Testis (tissue), 2 donors: ENCODE measurements at regions not wholly inside any gene's neighbourhood (a gene's known extent, or its start where the extent isn't known, plus 50 kb on each side); places are given as distances from the start of the nearest gene placed in this dataset.

ENCODE experiments used
- DNase-seq: peaks from one replicate; pipeline ENCODE4 v3.0.0-alpha.2; 2019
- H3K27ac ChIP-seq, 2 donors: fragments of 200-600 bp; sonication (generic); one replicate each; pipeline ENCODE4 v1.5.1; 2019
- H3K27me3 ChIP-seq: fragments of 200-600 bp; sonication (generic); one replicate; pipeline ENCODE4 v1.5.1; 2019
- H3K36me3 ChIP-seq: fragments of 200-600 bp; sonication (generic); one replicate; pipeline ENCODE4 v1.5.1; 2017; ENCODE audit warnings: low read depth; ENCODE audit errors: missing control alignments
- H3K4me1 ChIP-seq: fragments of 200-600 bp; sonication (generic); one replicate; pipeline ENCODE4 v1.5.1; 2019
- H3K4me3 ChIP-seq, 2 donors: fragments of 200-600 bp; sonication (generic); one replicate each; pipeline ENCODE4 v1.5.1; 2017 to 2019
- H3K9me3 ChIP-seq: fragments of 200-600 bp; sonication (generic); one replicate; pipeline ENCODE4 v1.5.1; 2017
- POLR2A ChIP-seq: fragments of 450-650 bp; IDR thresholded peaks from one replicate; pipeline ENCODE4 v1.6.1; 2017; ENCODE audit warnings: antibody characterized with exemption, mild to moderate bottlenecking, moderate library complexity
- WGBS, 2 donors: methylation state at CpG; one replicate each; pipeline ENCODE4 v1.1.5; 2018; 5-methylcytosine and 5-hydroxymethylcytosine counted together
- intact Hi-C: fragments of 100-400 bp; cut with DNase I; formaldehyde crosslinking; loops from one replicate; pipeline ENCODE4 v1.15.1; 2023; ENCODE audit warnings: low total_unique reads
- TF ChIP-seq, protein P1 (sequence below), 3 experiments: fragments of 450-650 bp in 2 of 3; fragments of 200-600 bp in 1 of 3; sonication (generic) in 1 of 3; IDR thresholded peaks; one replicate each; pipeline ENCODE4 v1.5.1; 2016 to 2019; ENCODE audit warnings: antibody characterized with exemption in 3 of 3, mild to moderate bottlenecking in 2 of 3, moderate library complexity in 1 of 3

DNA sequence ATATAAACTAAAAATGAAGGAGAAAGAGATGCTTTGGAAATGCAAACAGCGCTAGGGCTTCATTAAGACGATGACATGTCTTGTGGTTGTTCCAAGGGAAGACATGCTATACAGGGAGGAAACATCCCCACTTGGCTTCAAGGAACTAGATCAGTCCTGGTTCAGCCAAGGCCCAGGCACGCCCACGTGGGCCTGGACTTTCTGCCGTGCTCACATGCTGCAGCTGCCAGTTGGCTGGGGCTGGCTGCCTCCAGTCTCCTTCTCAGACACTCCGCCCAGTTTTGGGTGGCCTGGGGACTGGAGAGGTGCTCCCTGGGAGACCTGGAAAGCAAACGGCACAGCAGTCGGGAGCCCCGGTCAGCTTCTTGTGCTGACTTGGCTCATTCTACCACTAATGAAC, 109.6 kb downstream of the GLI2 start:
- peak; percentile 89 for DNase-seq
- TF ChIP-seq, protein P1, sequence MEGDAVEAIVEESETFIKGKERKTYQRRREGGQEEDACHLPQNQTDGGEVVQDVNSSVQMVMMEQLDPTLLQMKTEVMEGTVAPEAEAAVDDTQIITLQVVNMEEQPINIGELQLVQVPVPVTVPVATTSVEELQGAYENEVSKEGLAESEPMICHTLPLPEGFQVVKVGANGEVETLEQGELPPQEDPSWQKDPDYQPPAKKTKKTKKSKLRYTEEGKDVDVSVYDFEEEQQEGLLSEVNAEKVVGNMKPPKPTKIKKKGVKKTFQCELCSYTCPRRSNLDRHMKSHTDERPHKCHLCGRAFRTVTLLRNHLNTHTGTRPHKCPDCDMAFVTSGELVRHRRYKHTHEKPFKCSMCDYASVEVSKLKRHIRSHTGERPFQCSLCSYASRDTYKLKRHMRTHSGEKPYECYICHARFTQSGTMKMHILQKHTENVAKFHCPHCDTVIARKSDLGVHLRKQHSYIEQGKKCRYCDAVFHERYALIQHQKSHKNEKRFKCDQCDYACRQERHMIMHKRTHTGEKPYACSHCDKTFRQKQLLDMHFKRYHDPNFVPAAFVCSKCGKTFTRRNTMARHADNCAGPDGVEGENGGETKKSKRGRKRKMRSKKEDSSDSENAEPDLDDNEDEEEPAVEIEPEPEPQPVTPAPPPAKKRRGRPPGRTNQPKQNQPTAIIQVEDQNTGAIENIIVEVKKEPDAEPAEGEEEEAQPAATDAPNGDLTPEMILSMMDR (IDR thresholded peaks at IDR 0.05), result no peak
- no peak for TF ChIP-seq POLR2A
- Histone ChIP-seq H3K36me3 (no peaks in the 10 kb centered on the region), H3K4me3 (no peak overlapping the region), H3K4me1 (peaks cover 48% of the 10 kb centered on the region), H3K9me3 (no peaks in the 10 kb centered on the region), H3K27ac (peak overlapping the region in 1 of 2 donors; percentile 27), H3K27me3 (no peaks in the 10 kb centered on the region)
- 48 to 64% methylated on average over 5 to 9 of the region's 9 CpGs for WGBS, 2 donors
- intact Hi-C loops, result no loop called here

DNA sequence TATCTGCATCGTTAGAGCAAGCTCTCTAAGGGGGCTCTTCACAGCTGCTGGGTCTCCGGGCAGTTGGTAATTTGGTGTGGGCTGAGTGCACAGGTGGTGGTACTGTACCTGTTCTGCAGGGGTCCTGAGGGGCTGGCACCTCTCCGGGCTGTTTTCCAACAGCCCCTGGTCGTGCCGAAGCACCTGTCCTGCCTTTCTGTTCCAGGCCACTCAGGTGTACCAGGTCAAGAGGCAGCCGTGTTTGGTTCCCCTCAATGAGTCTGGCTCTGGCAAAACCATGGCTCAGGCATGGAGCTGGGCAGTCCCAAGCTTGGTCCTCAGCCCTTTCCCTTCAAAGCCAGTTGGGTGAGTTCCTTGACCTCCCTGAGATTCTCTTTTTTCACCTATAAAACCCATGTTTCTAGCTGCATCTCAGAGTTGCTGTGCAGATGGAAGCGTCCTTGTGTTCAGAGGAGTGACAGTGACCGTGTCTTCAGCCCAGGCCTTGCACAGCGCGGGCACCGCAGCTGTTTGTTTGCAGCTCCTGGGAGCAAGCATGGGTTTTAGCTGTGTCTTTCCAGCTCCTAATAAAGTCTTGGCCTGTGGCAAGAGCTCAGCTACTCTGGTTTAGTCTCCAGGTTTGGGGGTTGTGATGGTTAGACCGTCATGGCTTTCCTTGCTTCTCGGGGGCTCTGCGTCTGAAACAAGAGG, 110.9 kb downstream of the GLI2 start:
- no peaks in the 10 kb centered on the region for H3K27me3 ChIP-seq
- intact Hi-C loops, result no loop called here
- H3K9me3 ChIP-seq, result no peaks in the 10 kb centered on the region
- TF ChIP-seq POLR2A, result no peak
- TF ChIP-seq, protein P1 (IDR thresholded peaks at IDR 0.05), result no peak
- H3K27ac ChIP-seq, result peak overlapping the region in 1 of 2 donors; percentile 44
- DNase-seq, result no peak
- peaks cover 48% of the 10 kb centered on the region for H3K4me1 ChIP-seq
- H3K36me3 ChIP-seq, result no peaks in the 10 kb centered on the region
- 73 to 77% methylated on average over 7 to 14 of the region's 14 CpGs for WGBS, 2 donors
- no peak overlapping the region for H3K4me3 ChIP-seq

DNA sequence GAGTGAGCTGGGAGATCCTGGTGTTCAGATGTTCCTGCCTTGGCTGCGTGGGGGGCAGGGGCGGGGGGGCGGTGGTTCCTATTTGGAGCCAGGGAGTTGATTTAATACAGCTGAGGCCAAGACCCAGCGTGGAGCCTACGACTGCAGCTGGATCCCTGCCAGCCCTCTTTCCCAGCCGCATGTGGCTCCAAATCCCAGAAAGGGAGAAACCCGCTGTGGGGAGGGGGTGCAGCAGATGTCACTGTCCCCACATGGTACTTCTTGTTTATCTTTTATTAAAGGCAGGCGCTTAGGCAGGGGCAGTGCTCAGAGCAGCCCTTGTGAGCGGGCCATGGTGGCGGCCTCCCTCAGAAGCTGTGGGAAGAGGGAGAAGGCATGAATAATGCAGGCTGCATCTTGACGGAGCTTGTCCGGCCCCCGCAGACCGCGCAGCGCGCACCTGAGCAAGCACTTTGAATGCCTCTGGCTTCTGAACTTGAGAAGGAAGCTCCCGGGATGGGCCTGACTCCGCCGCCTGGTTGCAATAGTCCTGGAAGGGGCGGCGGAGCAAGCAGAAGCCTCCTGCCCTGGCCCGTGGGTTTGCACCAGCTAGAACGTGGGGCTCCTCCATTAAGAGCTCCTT, 112.1 kb downstream of the GLI2 start:
- DNase-seq, result peak; percentile 56
- 32 to 59% methylated on average over 23 to 24 of the region's 24 CpGs for WGBS, 2 donors
- Histone ChIP-seq H3K4me3 (no peak overlapping the region), H3K9me3 (no peaks in the 10 kb centered on the region), H3K4me1 (peaks cover 40% of the 10 kb centered on the region), H3K27me3 (no peaks in the 10 kb centered on the region), H3K36me3 (no peaks in the 10 kb centered on the region), H3K27ac (no peak overlapping the region)
- intact Hi-C loops, result no loop called here
- TF ChIP-seq POLR2A, result no peak
- TF ChIP-seq, protein P1 (IDR thresholded peaks at IDR 0.05), result no peak

DNA sequence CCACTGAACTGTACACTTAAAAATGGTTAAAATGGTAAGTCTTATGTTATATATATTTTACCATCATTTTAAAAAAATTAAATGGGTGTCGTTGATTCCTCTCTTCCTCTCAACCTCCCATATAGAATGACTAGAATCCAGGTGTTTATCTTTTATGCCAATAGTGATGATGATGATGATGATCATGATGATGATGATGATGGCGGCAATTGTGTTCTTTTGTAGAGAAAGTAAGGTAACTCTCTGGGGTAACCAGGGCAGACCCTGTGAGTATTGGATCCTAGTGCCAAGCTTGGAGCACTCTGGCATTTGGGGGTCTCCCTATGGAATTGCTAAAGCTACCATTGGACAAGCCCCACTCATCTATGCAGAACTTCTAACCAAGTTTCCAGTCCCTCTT, 113.6 kb downstream of the GLI2 start:
- TF ChIP-seq POLR2A, result no peak
- TF ChIP-seq, protein P1 (IDR thresholded peaks at IDR 0.05), result no peak
- intact Hi-C loops, result no loop called here
- no peaks in the 10 kb centered on the region for H3K27me3 ChIP-seq
- no peaks in the 10 kb centered on the region for H3K36me3 ChIP-seq
- no peak overlapping the region for H3K27ac ChIP-seq
- H3K9me3 ChIP-seq, result no peaks in the 10 kb centered on the region
- 95 to 98% methylated on average over 2 of the region's 2 CpGs for whole genome bisulfite sequencing, 2 donors
- peaks cover 26% of the 10 kb centered on the region for H3K4me1 ChIP-seq
- no peak overlapping the region for H3K4me3 ChIP-seq
- no peak for DNase-seq

DNA sequence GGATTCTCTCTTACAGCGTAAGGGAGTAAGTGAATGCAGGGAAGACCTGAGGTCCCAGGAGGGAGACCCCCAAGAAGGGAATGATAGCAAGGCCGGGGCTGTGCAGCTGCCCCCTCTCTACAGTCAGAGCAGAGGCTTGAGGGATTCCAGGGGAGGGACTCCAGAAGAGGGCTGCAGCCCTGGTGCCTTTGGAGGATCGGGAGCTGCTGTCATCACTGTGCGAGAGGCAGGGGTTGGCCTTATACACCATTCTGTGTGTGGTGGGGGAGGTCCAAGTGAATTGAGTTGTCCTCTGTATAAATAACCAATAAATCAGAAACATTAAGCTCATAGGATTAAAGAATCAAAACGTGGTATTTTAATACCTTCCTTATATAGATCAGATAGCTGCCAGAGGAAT, 114.9 kb downstream of the GLI2 start:
- H3K4me3 ChIP-seq, result no peak overlapping the region
- no peak for DNase-seq
- peaks cover 16% of the 10 kb centered on the region for H3K4me1 ChIP-seq
- no peak overlapping the region for H3K27ac ChIP-seq
- no peaks in the 10 kb centered on the region for H3K27me3 ChIP-seq
- intact Hi-C loops, result no loop called here
- H3K36me3 ChIP-seq, result no peaks in the 10 kb centered on the region
- TF ChIP-seq, protein P1 (IDR thresholded peaks at IDR 0.05), result no peak
- TF ChIP-seq POLR2A, result no peak
- H3K9me3 ChIP-seq, result no peaks in the 10 kb centered on the region
- 81 to 82% methylated on average over 5 of the region's 5 CpGs for WGBS, 2 donors
